GF-D8 (cell line): ENCODE measurements at regions not wholly inside any gene's neighbourhood (a gene's known extent, or its start where the extent isn't known, plus 50 kb on each side); places are given as distances from the start of the nearest gene placed in this dataset.
"Not testable (repeated sequence)": the region's sequence is repeated elsewhere in the genome, so short reads cannot be mapped to it uniquely, and the experiment has no call there.

Experiments used
- DNase-seq: peaks from one replicate; lab custom pipeline; 2025; lab: John Stamatoyannopoulos, UW

- DNase-seq, result no peak
These were observed 424.5 kb downstream of the SOX2 start for GRCh38 chr3:182136008-182136910.

DNA sequence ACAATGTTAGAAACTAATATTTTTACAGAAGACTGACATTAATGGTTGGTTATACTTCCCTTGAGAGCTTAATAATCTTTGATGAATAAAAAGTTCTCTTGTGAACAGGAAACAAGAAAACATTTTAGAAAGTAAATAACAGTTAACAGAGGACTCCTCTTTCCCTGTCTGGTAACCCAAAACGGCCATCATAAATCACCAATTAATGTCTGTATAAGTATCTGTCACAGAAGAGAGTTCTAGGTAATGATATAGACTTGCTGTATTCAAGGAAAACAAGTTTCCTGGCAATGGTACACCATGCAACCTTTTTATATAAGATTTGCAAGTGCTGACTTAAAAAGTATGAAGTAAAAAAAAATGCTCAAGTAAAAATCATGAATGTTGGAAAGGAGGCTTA, 426.7 kb downstream of the SOX2 start:
- no peak for DNase-seq

- DNase-seq, result no peak
These were observed 428.1 kb downstream of the SOX2 start for GRCh38 chr3:182139627-182140357.

GRCh38 chr3:182142928-182143327, 431.2 kb downstream of the SOX2 start:
- DNase-seq, result no peak

DNA sequence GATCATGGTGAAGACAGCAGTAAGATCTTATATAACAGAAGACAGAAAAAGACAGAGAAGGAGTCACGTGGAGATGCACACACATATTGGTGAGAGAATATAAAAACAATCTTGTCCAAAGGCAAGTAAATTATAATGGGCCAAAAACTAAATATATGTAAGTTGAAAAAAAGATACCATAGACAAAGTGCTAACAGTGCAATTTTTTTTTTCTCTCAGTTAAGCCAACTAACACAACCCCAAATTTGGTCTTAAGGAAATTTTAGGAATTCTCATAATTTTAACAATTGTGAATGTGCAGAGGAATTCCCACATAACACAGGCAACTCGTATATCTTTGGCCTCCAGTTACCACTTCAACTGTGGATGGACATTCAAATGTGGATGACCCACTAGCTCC, 432.2 kb downstream of the SOX2 start:
- no peak for DNase-seq

GRCh38 chr3:182148360-182148759, 436.6 kb downstream of the SOX2 start:
- DNase-seq, result no peak

GRCh38 chr3:182149594-182149993, 437.9 kb downstream of the SOX2 start:
- no peak for DNase-seq

- not testable (repeated sequence) for DNase-seq
These were observed 444.6 kb downstream of the SOX2 start for GRCh38 chr3:182156326-182156725.

DNA sequence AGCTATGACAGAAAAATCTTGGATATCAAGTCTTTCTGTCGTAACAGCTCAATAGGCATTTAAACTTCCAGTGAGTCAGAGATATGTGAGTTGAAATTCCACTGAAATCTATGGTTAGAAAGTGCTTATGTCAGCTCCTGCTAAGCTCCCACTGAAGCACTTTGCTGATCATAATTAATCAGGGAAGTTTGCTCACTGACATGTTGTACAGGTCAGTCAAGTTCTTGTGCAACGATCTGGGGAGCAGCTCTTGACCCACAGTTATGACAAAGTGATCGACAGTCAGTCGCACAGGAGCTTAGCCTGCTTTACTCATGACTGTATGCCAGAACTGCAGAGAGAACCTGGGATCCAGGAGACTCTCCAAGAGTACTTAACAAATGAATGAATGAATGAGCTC, 453.5 kb downstream of the SOX2 start:
- DNase-seq, result no peak

GRCh38 chr3:182172534-182172933, 460.8 kb downstream of the SOX2 start:
- no peak for DNase-seq

GRCh38 chr3:182178488-182179200, 466.9 kb downstream of the SOX2 start:
- no peak for DNase-seq

GRCh38 chr3:182179631-182180030, 467.9 kb downstream of the SOX2 start:
- DNase-seq, result no peak

DNA sequence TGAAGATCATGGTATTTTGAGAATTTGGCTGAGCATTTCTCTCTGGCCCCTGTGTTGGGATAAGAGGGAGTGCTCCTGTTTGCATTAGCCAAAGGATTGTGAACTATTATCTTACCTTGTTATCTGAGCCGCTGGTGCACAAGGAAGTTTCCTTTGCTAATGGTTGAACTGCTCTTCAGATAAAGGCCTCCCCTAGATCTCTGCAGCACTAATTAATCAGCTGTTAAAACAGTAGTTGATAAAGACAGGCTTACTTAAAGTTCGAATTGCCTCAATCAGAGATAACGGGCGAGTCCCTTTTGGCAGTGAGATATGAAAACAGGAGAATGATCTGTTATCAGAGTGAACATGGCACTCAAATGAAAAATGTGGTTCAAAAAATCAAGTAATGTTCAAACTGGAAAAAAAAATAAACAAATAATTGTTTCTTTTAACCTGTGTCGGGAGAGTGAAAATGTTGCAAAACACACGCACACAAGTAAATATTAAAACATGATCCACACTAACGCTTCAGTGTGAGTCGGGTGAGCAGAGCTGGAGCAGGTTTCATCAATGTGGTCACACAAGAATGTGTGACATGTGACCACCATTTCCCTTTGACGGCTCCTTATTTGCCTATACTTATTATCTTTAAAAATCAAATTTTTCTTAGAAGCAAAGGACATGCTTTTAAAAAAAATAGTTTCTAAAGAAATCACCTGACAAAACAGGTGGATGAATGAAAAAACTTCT, 469.1 kb downstream of the SOX2 start:
- no peak for DNase-seq

GRCh38 chr3:182182531-182182968, 470.8 kb downstream of the SOX2 start:
- DNase-seq, result no peak

- no peak for DNase-seq
These were observed 472.1 kb downstream of the SOX2 start for GRCh38 chr3:182183716-182184430.

DNA sequence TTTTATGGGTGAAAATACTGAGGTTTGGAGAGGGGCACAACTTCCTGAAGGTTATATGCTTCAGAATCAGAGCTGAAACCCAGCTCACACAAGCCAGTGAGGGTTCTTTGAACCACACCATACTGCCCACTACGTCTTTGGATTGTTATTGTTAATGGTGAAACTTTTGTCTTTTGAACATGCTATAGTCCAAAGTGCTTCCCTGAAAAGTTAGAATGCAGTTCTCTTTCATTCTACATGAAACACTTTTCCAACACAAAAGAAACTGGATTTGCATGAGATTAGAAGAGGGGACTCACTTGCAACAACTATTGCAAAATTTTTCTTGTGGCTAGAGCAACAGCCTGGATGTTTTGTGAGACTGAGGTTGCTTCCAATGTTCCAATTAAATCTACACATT, 473.6 kb downstream of the SOX2 start:
- no peak for DNase-seq

DNA sequence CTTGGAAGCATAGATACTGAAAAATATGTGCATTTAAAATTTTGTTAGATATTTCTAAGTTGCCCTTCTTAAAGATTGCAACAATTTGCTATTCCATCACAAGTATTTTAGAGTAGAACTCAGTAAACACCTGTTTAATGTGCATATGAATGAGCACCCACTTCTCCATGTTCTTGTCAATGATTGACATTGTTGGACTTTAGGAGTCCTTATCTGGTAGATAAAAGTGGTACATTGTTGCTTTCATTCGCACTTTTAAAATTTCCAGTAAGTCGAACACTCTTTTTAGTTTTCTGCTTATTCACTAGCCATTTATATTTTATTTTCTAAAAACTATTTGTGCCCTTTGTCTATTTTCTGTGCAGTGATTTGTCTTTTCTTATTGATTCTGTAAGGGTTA, 478.3 kb downstream of the SOX2 start:
- no peak for DNase-seq

DNA sequence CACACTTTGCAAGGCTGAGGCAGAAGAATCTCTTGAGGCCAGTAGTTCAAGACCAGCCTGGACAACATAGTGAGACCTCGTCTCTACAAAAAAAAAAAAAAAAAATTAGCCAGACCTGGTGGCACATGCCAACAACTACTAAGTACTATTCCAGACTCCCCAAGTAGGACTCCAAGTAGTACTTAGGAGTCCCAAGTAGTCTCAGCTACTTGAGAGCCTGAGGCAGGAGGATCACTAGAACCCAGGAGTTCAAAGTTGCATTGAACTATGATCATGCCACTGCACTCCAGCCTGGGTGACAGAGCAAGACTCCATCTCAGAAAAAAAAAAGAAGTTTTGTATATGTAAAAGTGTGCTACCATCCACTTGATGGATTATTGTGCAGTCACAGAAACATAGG, 486.6 kb downstream of the SOX2 start:
- no peak for DNase-seq

GRCh38 chr3:182201456-182202168, 489.9 kb downstream of the SOX2 start:
- DNase-seq, result no peak

DNA sequence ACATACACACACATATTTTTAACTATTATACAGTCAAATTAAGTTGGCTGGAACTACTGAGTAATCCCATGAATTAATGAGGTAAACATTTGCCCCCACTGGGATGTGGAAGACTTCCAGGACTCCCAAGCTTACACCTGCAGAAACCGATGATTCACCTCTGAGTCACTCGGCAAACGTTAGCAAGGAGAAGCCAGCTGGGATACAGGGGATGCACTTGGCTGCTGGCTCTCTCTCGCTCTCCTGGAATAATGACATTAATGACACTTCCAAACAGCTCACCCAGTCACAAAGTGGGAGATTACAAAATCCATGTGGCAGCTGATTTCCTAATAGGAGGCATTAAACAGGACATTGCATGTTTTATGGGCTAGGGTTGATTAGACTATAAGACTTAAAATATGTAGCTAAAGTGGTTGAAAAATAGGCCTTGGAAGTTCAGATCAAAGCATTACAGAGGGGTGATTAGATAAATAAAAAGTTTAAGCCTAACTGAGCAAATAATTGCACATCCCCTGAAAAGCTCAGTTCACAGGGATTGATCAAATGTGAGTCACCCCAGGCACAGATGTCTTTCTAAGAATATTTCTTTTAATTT, 500.9 kb downstream of the SOX2 start:
- no peak for DNase-seq
